Keratinocyte (primary cell): ENCODE measurements at regions not wholly inside any gene's neighbourhood (a gene's known extent, or its start where the extent isn't known, plus 50 kb on each side); places are given as distances from the start of the nearest gene placed in this dataset.

Experiments used
- CTCF ChIP-seq, 3 experiments: IDR thresholded peaks in 1 of 3; conservative IDR thresholded peaks in 1 of 3; optimal IDR thresholded peaks in 1 of 3; 2 replicates in 2 of 3; 3 replicates in 1 of 3; pipeline versions ENCODE3 to v1.5.1; 2011; ENCODE audit warnings: low read length in 3 of 3, mild to moderate bottlenecking in 3 of 3, moderate library complexity in 2 of 3, control low read depth in 1 of 3, inconsistent platforms in 1 of 3; ENCODE audit not compliant: insufficient read depth in 2 of 3; ENCODE audit errors: extremely low read depth in 1 of 3
- EZH2 ChIP-seq: IDR thresholded peaks from one replicate; pipeline ENCODE4 v1.6.1; 2012; ENCODE audit warnings: inconsistent platforms, mild to moderate bottlenecking, low read length, moderate library complexity

- TF ChIP-seq CTCF (optimal IDR thresholded peaks at IDR 0.05 in 1 of 3, IDR thresholded peaks at IDR 0.05 in 1 of 3, conservative IDR thresholded peaks at IDR 0.05 in 1 of 3; ENCODE audit: extremely low read depth in 1 of 3, insufficient read depth in 2 of 3, low read length in 3 of 3): no peak
- no peak for TF ChIP-seq EZH2
Measured at GRCh38 chr14:51160871-51161270, 66.0 kb upstream of the TRIM9 start.
